HCT116 (cell line): ENCODE measurements at regions not wholly inside any gene's neighbourhood (a gene's known extent, or its start where the extent isn't known, plus 50 kb on each side); places are given as distances from the start of the nearest gene placed in this dataset.

Experiments used
- ATAC-seq: fragments of 200-7000 bp; cut with Tn5 transposase; 2 replicates; pipeline ENCODE4 v1.9.1; 2020; ENCODE audit warnings: mild to moderate bottlenecking, moderate library complexity
- BruUV-seq: library from RNA; stranded (reverse); fragments of 400-500 nt; replicated peaks from 2 replicates; lab custom pipeline; 2021; lab: Mats Ljungman, UMichigan
- CTCF ChIA-PET: fragments of 300-600 bp; sonication (Branson Sonifier 250); formaldehyde crosslinking; loops from one replicate; lab custom pipeline; 2021; ENCODE audit warnings: antibody characterized with exemption; lab: Charles Lee
- POLR2A ChIA-PET: fragments of 300-600, 350-600 bp; sonication (Branson Sonifier 250); formaldehyde crosslinking; loops from one replicate; lab custom pipeline; 2021; ENCODE audit warnings: antibody characterized with exemption; lab: Charles Lee
- RAD21 ChIA-PET, 2 experiments: fragments of 300-600 bp; sonication (Branson Sonifier 250); formaldehyde crosslinking; loops; one replicate each; lab custom pipeline; 2023; ENCODE audit warnings: low total read pairs in 2 of 2; ENCODE audit not compliant: uncharacterized antibody in 2 of 2, unreplicated experiment in 2 of 2, low non-redundant PET in 1 of 2; lab: Charles Lee
- DNase-seq: peaks from one replicate; pipeline ENCODE4 v3.0.0-alpha.2; 2010; ENCODE audit warnings: low read depth, low spot score
- H2AFZ ChIP-seq: fragments of 200-600 bp; shearing (Covaris generic), sonication (generic); 2 replicates; pipeline ENCODE4 v1.6.1; 2017; ENCODE audit warnings: low read depth, mixed run types, mixed read lengths, antibody characterized with exemption, low read length; ENCODE audit not compliant: poor library complexity, severe bottlenecking
- H3K27ac ChIP-seq: 2 replicates; pipeline ENCODE4 v1.5.1; 2012; ENCODE audit warnings: low read depth, low read length
- H3K27me3 ChIP-seq: fragments of 200-600 bp; sonication (generic); 2 replicates; pipeline ENCODE4 v1.6.1; 2016; ENCODE audit warnings: mixed run types, low read length, mixed read lengths; ENCODE audit not compliant: insufficient read depth
- H3K36me3 ChIP-seq, 2 experiments: fragments of 200-500 bp in 1 of 2; fragments of 200-600 bp in 1 of 2; sonication (Bioruptor generic) in 1 of 2; sonication (generic) in 1 of 2; 2 replicates each; pipeline versions ENCODE4 v1.5.1 to v1.6.1; 2014 to 2016; ENCODE audit warnings: low read length in 2 of 2, inconsistent platforms in 1 of 2, mixed read lengths in 1 of 2, mixed run types in 1 of 2; ENCODE audit not compliant: insufficient read depth in 2 of 2, control insufficient read depth in 1 of 2
- H3K4me1 ChIP-seq, 2 experiments: fragments of 200-600 bp in 1 of 2; sonication (generic) in 1 of 2; 2 replicates each; pipeline versions ENCODE4 v1.5.1 to v1.6.1; 2012 to 2017; ENCODE audit warnings: low read length in 2 of 2, inconsistent platforms in 1 of 2, mild to moderate bottlenecking in 1 of 2, mixed read lengths in 1 of 2, mixed run types in 1 of 2, moderate library complexity in 1 of 2; ENCODE audit not compliant: insufficient read depth in 2 of 2, control insufficient read depth in 1 of 2
- H3K4me2 ChIP-seq: fragments of 200-600 bp; sonication (generic); 2 replicates; pipeline ENCODE4 v1.6.1; 2017; ENCODE audit warnings: mixed run types, low read length, mixed read lengths
- H3K4me3 ChIP-seq, 2 experiments: fragments of 200-600 bp in 1 of 2; sonication (generic) in 1 of 2; replicated peaks in 1 of 2; 2 replicates each; pipeline ENCODE4 v1.5.1; 2011 to 2016; ENCODE audit warnings: low read length in 2 of 2, control low read depth in 1 of 2, low read depth in 1 of 2, mild to moderate bottlenecking in 1 of 2, mixed read lengths in 1 of 2, mixed run types in 1 of 2
- H3K79me2 ChIP-seq: fragments of 200-600 bp; sonication (generic); 2 replicates; pipeline ENCODE4 v1.6.1; 2017; ENCODE audit warnings: mild to moderate bottlenecking, mixed run types, low read length, moderate library complexity, mixed read lengths; ENCODE audit not compliant: insufficient read depth
- H3K9ac ChIP-seq: fragments of 200-600 bp; sonication (generic); 2 replicates; pipeline ENCODE4 v1.6.1; 2016; ENCODE audit warnings: low read length, mixed read lengths
- H3K9me2 ChIP-seq: fragments of 200-600 bp; sonication (generic), shearing (Covaris generic); 2 replicates; pipeline ENCODE4 v1.6.1; 2017; ENCODE audit warnings: mixed run types, mild to moderate bottlenecking, moderate library complexity; ENCODE audit not compliant: insufficient read depth
- H3K9me3 ChIP-seq, 2 experiments: fragments of 200-500 bp in 1 of 2; fragments of 200-600 bp in 1 of 2; sonication (Bioruptor generic) in 1 of 2; sonication (generic) in 1 of 2; 2 replicates each; pipeline ENCODE4 v1.6.1; 2014 to 2017; ENCODE audit warnings: low read length in 2 of 2, mixed read lengths in 2 of 2, inconsistent platforms in 1 of 2, low read depth in 1 of 2, mild to moderate bottlenecking in 1 of 2, mixed run types in 1 of 2, moderate library complexity in 1 of 2; ENCODE audit not compliant: control insufficient read depth in 1 of 2, insufficient read depth in 1 of 2
- H4K20me1 ChIP-seq: fragments of 200-600 bp; sonication (generic), shearing (Covaris generic); 2 replicates; pipeline ENCODE4 v1.6.1; 2017; ENCODE audit warnings: mixed run types, mild to moderate bottlenecking, moderate library complexity; ENCODE audit not compliant: insufficient read depth
- ATF3 ChIP-seq: IDR thresholded peaks from 2 replicates; pipeline ENCODE4 v1.6.1; 2012
- CBX3 ChIP-seq: IDR thresholded peaks from 2 replicates; pipeline ENCODE4 v1.6.1; 2012; ENCODE audit warnings: low read depth
- CEBPB ChIP-seq: IDR thresholded peaks from 2 replicates; pipeline ENCODE4 v1.6.1; 2012; ENCODE audit warnings: low read depth
- CTCF ChIP-seq, 3 experiments: fragments of 200-600 bp in 1 of 3; sonication (generic) in 1 of 3; IDR thresholded peaks in 2 of 3; conservative IDR thresholded peaks in 1 of 3; 2 replicates each; pipeline ENCODE4 v1.5.1; 2012 to 2017; ENCODE audit warnings: low read depth in 2 of 3, low read length in 2 of 3, antibody characterized with exemption in 1 of 3, borderline replicate concordance in 1 of 3, control low read depth in 1 of 3, mild to moderate bottlenecking in 1 of 3, mixed read lengths in 1 of 3, mixed run types in 1 of 3, moderate library complexity in 1 of 3; ENCODE audit not compliant: insufficient read depth in 1 of 3
- EGR1 ChIP-seq: IDR thresholded peaks from 2 replicates; pipeline ENCODE4 v1.6.1; 2012; ENCODE audit warnings: low read depth
- ELF1 ChIP-seq: IDR thresholded peaks from 2 replicates; pipeline ENCODE4 v1.6.1; 2012; ENCODE audit warnings: low read depth, borderline replicate concordance
- EZH2 ChIP-seq: fragments of 200-600 bp; sonication (generic); IDR thresholded peaks from 2 replicates; pipeline ENCODE4 v1.6.1; 2017; ENCODE audit warnings: antibody characterized with exemption, mixed run types
- EZH2phosphoT487 ChIP-seq: fragments of 200-600 bp; IDR thresholded peaks from 2 replicates; pipeline ENCODE4 v1.6.1; 2018; ENCODE audit warnings: antibody characterized with exemption, borderline replicate concordance
- FOSL1 ChIP-seq: IDR thresholded peaks from 2 replicates; pipeline ENCODE4 v1.6.1; 2012; ENCODE audit warnings: low read depth
- JUND ChIP-seq: IDR thresholded peaks from 2 replicates; pipeline ENCODE4 v1.6.1; 2012
- MAX ChIP-seq: IDR thresholded peaks from 2 replicates; pipeline ENCODE4 v1.6.1; 2012
- POLR2A ChIP-seq: IDR thresholded peaks from 2 replicates; pipeline ENCODE4 v1.7.0; 2011; ENCODE audit warnings: borderline replicate concordance; ENCODE audit not compliant: insufficient read depth, insufficient read length; ENCODE audit errors: extremely low read depth
- POLR2AphosphoS5 ChIP-seq: IDR thresholded peaks from 2 replicates; pipeline ENCODE4 v1.6.1; 2011; ENCODE audit warnings: mild to moderate bottlenecking, low read depth, low read length, moderate library complexity
- RAD21 ChIP-seq: IDR thresholded peaks from 2 replicates; pipeline ENCODE4 v1.6.1; 2012; ENCODE audit warnings: low read depth, mild to moderate bottlenecking
- SRF ChIP-seq: IDR thresholded peaks from 2 replicates; pipeline ENCODE4 v1.6.1; 2012; ENCODE audit warnings: low read depth
- YY1 ChIP-seq: IDR thresholded peaks from 2 replicates; pipeline ENCODE4 v1.6.1; 2011; ENCODE audit warnings: low read length, low read depth, moderate library complexity, mild to moderate bottlenecking; ENCODE audit not compliant: insufficient replicate concordance; ENCODE audit errors: extremely low read depth
- ZNF274 ChIP-seq: fragments of 200-500 bp; sonication (Bioruptor generic); IDR thresholded peaks from 2 replicates; pipeline ENCODE4 v1.6.1; 2014; ENCODE audit warnings: mild to moderate bottlenecking, low read depth, low read length, inconsistent platforms
- intact Hi-C: fragments of 100-400 bp; cut with micrococcal nuclease; formaldehyde crosslinking; loops from 2 replicates; pipeline ENCODE4 v1.10.0; 2022
- TF ChIP-seq, protein P1 (sequence below): IDR thresholded peaks from 2 replicates; pipeline ENCODE4 v1.6.1; 2011; ENCODE audit warnings: mild to moderate bottlenecking, low read length, moderate library complexity; ENCODE audit not compliant: insufficient replicate concordance; ENCODE audit errors: extremely low read depth

GRCh38 chr4:19005211-19005610 lies 983.7 kb upstream of the LCORL start:
- Histone ChIP-seq H3K27me3 (no peaks in the 10 kb centered on the region), H2AFZ (no peak overlapping the region), H3K9me2 (no peaks in the 10 kb centered on the region), H3K9ac (no peak overlapping the region)
- TF ChIP-seq FOSL1 (no peak), RAD21 (no peak), EZH2 (no peak), CBX3 (no peak), SRF (no peak), EGR1 (no peak), EZH2phosphoT487 (no peak), POLR2A (no peak)
- TF ChIP-seq, all 23 proteins: peak for 0
- RAD21 ChIA-PET: no interaction called here
- CTCF ChIA-PET: no interaction called here
- Histone ChIP-seq H3K4me1 (no peaks in the 10 kb centered on the region), H3K79me2 (no peaks in the 10 kb centered on the region), H3K4me2 (no peak overlapping the region), H4K20me1 (no peaks in the 10 kb centered on the region), H3K27ac (no peak overlapping the region), H3K9me3 (0 out of 4 replicates have a peak, but pooled peaks cover 0 to 4% of the 10 kb centered on the region in 2 experiments), H3K36me3 (no peaks in the 10 kb centered on the region), H3K4me3 (no peak overlapping the region)
- POLR2A ChIA-PET: no interaction called here
- BruUV-seq: no TSS peak
- DNase-seq (no peak), ATAC-seq (no peak)
- intact Hi-C loops: no loop called here

DNA sequence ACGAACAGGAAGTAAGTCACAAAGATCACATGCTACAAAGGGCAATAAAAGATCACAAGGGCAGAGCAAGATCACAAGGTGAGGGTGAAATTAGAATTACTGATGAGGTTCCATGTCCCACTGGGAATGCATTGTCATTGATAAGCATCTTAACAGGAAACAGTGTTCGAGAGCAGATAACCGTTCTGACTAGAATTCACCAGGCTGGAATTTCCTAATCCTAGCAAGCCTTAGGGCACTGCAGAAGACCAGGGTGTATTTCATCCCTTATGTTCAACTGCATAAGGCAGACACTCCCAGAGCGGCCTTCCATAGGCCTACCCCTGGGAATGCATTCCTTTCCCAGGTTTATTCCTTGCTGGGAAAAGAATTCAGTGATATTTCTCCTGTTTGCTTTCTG lies 980.6 kb upstream of the LCORL start:
- Histone ChIP-seq H3K4me1 (no peaks in the 10 kb centered on the region), H2AFZ (no peak overlapping the region), H3K9me3 (0 out of 4 replicates have a peak, but pooled peaks cover 0 to 4% of the 10 kb centered on the region in 2 experiments), H3K4me3 (no peak overlapping the region), H3K79me2 (no peaks in the 10 kb centered on the region), H3K9me2 (no peaks in the 10 kb centered on the region), H3K4me2 (no peak overlapping the region), H3K36me3 (no peaks in the 10 kb centered on the region), H3K27me3 (no peaks in the 10 kb centered on the region), H3K9ac (no peak overlapping the region), H3K27ac (no peak overlapping the region), H4K20me1 (no peaks in the 10 kb centered on the region)
- ChIA-PET RAD21 (no interaction called here), CTCF (no interaction called here), POLR2A (no interaction called here)
- DNase-seq (no peak), ATAC-seq (no peak)
- intact Hi-C loops: no loop called here
- no TSS peak for BruUV-seq
- TF ChIP-seq CTCF (IDR thresholded peaks at IDR 0.05 in 2 of 3, conservative IDR thresholded peaks at IDR 0.05 in 1 of 3; ENCODE audit: borderline replicate concordance in 1 of 3, insufficient read depth in 1 of 3, low read depth in 2 of 3, low read length in 2 of 3) (no peak), EGR1 (no peak), ELF1 (no peak), YY1 (no peak), POLR2A (no peak), MAX (no peak), CBX3 (no peak), FOSL1 (no peak), ZNF274 (no peak), CEBPB (no peak), JUND (no peak), POLR2AphosphoS5 (no peak), SRF (no peak), ATF3 (no peak)
- TF ChIP-seq, protein P1, sequence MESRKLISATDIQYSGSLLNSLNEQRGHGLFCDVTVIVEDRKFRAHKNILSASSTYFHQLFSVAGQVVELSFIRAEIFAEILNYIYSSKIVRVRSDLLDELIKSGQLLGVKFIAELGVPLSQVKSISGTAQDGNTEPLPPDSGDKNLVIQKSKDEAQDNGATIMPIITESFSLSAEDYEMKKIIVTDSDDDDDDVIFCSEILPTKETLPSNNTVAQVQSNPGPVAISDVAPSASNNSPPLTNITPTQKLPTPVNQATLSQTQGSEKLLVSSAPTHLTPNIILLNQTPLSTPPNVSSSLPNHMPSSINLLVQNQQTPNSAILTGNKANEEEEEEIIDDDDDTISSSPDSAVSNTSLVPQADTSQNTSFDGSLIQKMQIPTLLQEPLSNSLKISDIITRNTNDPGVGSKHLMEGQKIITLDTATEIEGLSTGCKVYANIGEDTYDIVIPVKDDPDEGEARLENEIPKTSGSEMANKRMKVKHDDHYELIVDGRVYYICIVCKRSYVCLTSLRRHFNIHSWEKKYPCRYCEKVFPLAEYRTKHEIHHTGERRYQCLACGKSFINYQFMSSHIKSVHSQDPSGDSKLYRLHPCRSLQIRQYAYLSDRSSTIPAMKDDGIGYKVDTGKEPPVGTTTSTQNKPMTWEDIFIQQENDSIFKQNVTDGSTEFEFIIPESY: no peak
